ENCODE measurements at regions not wholly inside any gene's neighbourhood (a gene's known extent, or its start where the extent isn't known, plus 50 kb on each side); places are given as distances from the start of the nearest gene placed in this dataset.

- TF ChIP-seq, protein P1, sequence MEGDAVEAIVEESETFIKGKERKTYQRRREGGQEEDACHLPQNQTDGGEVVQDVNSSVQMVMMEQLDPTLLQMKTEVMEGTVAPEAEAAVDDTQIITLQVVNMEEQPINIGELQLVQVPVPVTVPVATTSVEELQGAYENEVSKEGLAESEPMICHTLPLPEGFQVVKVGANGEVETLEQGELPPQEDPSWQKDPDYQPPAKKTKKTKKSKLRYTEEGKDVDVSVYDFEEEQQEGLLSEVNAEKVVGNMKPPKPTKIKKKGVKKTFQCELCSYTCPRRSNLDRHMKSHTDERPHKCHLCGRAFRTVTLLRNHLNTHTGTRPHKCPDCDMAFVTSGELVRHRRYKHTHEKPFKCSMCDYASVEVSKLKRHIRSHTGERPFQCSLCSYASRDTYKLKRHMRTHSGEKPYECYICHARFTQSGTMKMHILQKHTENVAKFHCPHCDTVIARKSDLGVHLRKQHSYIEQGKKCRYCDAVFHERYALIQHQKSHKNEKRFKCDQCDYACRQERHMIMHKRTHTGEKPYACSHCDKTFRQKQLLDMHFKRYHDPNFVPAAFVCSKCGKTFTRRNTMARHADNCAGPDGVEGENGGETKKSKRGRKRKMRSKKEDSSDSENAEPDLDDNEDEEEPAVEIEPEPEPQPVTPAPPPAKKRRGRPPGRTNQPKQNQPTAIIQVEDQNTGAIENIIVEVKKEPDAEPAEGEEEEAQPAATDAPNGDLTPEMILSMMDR (IDR thresholded peaks at IDR 0.05; ENCODE audit: low read depth, low read length, poor library complexity, severe bottlenecking) = no peak
- no peak for TF ChIP-seq EZH2phosphoT487 (IDR thresholded peaks at IDR 0.05; ENCODE audit: borderline replicate concordance, low read length)
Observed at GRCh38 chr18:22702806-22703205, 230.3 kb upstream of the RBBP8 start.

Data from DOHH2 (cell line).